KOPT-K1 (cell line): ENCODE measurements at regions not wholly inside any gene's neighbourhood (a gene's known extent, or its start where the extent isn't known, plus 50 kb on each side); places are given as distances from the start of the nearest gene placed in this dataset.
"Not testable (repeated sequence)": the region's sequence is repeated elsewhere in the genome, so short reads cannot be mapped to it uniquely, and the experiment has no call there.

Experiments used
- H3K27ac ChIP-seq: fragments of 200-600 bp; sonication (generic); 2 replicates; pipeline ENCODE4 v1.5.1; 2016; ENCODE audit warnings: antibody characterized with exemption, mild to moderate bottlenecking, low read depth, low read length; ENCODE audit not compliant: poor library complexity, severe bottlenecking
- H3K36me3 ChIP-seq: fragments of 200-600 bp; sonication (generic); 2 replicates; pipeline ENCODE4 v1.5.1; 2017; ENCODE audit warnings: antibody characterized with exemption, mild to moderate bottlenecking, low read length, moderate library complexity; ENCODE audit not compliant: insufficient read depth
- H3K9me3 ChIP-seq: fragments of 200-600 bp; sonication (generic); 2 replicates; pipeline ENCODE4 v1.5.1; 2017; ENCODE audit warnings: antibody characterized with exemption, low read length, mild to moderate bottlenecking; ENCODE audit not compliant: insufficient read depth, poor library complexity, severe bottlenecking

- no peaks in the 10 kb centered on the region for H3K9me3 ChIP-seq
Measured at GRCh38 chr14:55899531-55899930, 218.7 kb upstream of the PELI2 start.

GRCh38 chr14:55900749-55901148 is 217.5 kb upstream of the PELI2 start:
- H3K27ac ChIP-seq = no peak overlapping the region
- no peaks in the 10 kb centered on the region for H3K9me3 ChIP-seq
- no peaks in the 10 kb centered on the region for H3K36me3 ChIP-seq

More at GRCh38 chr14:55899531-55899930, 218.7 kb upstream of the PELI2 start:
- Histone ChIP-seq H3K36me3 (no peaks in the 10 kb centered on the region), H3K27ac (no peak overlapping the region)

GRCh38 chr14:55901291-55901690 is 216.9 kb upstream of the PELI2 start:
- H3K27ac ChIP-seq = no peak overlapping the region
- no peaks in the 10 kb centered on the region for H3K36me3 ChIP-seq

GRCh38 chr14:55902241-55902640 is 216.0 kb upstream of the PELI2 start:
- Histone ChIP-seq H3K36me3 (no peaks in the 10 kb centered on the region), H3K27ac (no peak overlapping the region), H3K9me3 (no peaks in the 10 kb centered on the region)

More at GRCh38 chr14:55901291-55901690, 216.9 kb upstream of the PELI2 start:
- no peaks in the 10 kb centered on the region for H3K9me3 ChIP-seq

GRCh38 chr14:55904086-55904485 is 214.1 kb upstream of the PELI2 start:
- H3K27ac ChIP-seq = no peak overlapping the region
- H3K9me3 ChIP-seq = no peaks in the 10 kb centered on the region
- no peaks in the 10 kb centered on the region for H3K36me3 ChIP-seq

- Histone ChIP-seq H3K27ac (no peak overlapping the region), H3K36me3 (no peaks in the 10 kb centered on the region), H3K9me3 (no peaks in the 10 kb centered on the region)
Measured at GRCh38 chr14:55908106-55908505, 210.1 kb upstream of the PELI2 start.

- H3K36me3 ChIP-seq = no peaks in the 10 kb centered on the region
- no peaks in the 10 kb centered on the region for H3K9me3 ChIP-seq
- no peak overlapping the region for H3K27ac ChIP-seq
Measured at GRCh38 chr14:55909879-55910278, 208.3 kb upstream of the PELI2 start.

- H3K27ac ChIP-seq = no peak overlapping the region
- no peaks in the 10 kb centered on the region for H3K9me3 ChIP-seq
- H3K36me3 ChIP-seq = no peaks in the 10 kb centered on the region
Measured at GRCh38 chr14:55910601-55911243, 207.5 kb upstream of the PELI2 start.

GRCh38 chr14:55911776-55912175 is 206.4 kb upstream of the PELI2 start:
- Histone ChIP-seq H3K9me3 (no peaks in the 10 kb centered on the region), H3K27ac (no peak overlapping the region), H3K36me3 (no peaks in the 10 kb centered on the region)

- no peaks in the 10 kb centered on the region for H3K36me3 ChIP-seq
- no peaks in the 10 kb centered on the region for H3K9me3 ChIP-seq
- no peak overlapping the region for H3K27ac ChIP-seq
Measured at GRCh38 chr14:55912344-55912743, 205.9 kb upstream of the PELI2 start.

- no peaks in the 10 kb centered on the region for H3K36me3 ChIP-seq
- no peaks in the 10 kb centered on the region for H3K9me3 ChIP-seq
- H3K27ac ChIP-seq = no peak overlapping the region
Measured at GRCh38 chr14:55913324-55914025, 204.7 kb upstream of the PELI2 start.

- no peaks in the 10 kb centered on the region for H3K36me3 ChIP-seq
- no peak overlapping the region for H3K27ac ChIP-seq
- H3K9me3 ChIP-seq = no peaks in the 10 kb centered on the region
Measured at GRCh38 chr14:55914771-55915170, 203.4 kb upstream of the PELI2 start.

- no peak overlapping the region for H3K27ac ChIP-seq
- H3K36me3 ChIP-seq = no peaks in the 10 kb centered on the region
- H3K9me3 ChIP-seq = no peaks in the 10 kb centered on the region
Measured at GRCh38 chr14:55915456-55915855, 202.8 kb upstream of the PELI2 start.

- not testable (repeated sequence) for H3K36me3 ChIP-seq, H3K27ac ChIP-seq, H3K9me3 ChIP-seq
Measured at GRCh38 chr14:55919800-55920199, 198.4 kb upstream of the PELI2 start.

GRCh38 chr14:55921511-55921910 is 196.7 kb upstream of the PELI2 start:
- H3K36me3 ChIP-seq = no peaks in the 10 kb centered on the region
- H3K27ac ChIP-seq = no peak overlapping the region
- H3K9me3 ChIP-seq = no peaks in the 10 kb centered on the region

GRCh38 chr14:55926007-55926406 is 192.2 kb upstream of the PELI2 start:
- no peak overlapping the region for H3K27ac ChIP-seq

More at GRCh38 chr14:55926007-55926406, 192.2 kb upstream of the PELI2 start:
- no peaks in the 10 kb centered on the region for H3K9me3 ChIP-seq
- H3K36me3 ChIP-seq = no peaks in the 10 kb centered on the region
